GM18526 (cell line): ENCODE measurements at regions not wholly inside any gene's neighbourhood (a gene's known extent, or its start where the extent isn't known, plus 50 kb on each side); places are given as distances from the start of the nearest gene placed in this dataset.

ENCODE experiments used
- POLR2A ChIP-seq: IDR thresholded peaks from 3 replicates; pipeline ENCODE4 v1.6.1; 2011; ENCODE audit not compliant: insufficient read length; ENCODE audit errors: extremely low read depth

DNA sequence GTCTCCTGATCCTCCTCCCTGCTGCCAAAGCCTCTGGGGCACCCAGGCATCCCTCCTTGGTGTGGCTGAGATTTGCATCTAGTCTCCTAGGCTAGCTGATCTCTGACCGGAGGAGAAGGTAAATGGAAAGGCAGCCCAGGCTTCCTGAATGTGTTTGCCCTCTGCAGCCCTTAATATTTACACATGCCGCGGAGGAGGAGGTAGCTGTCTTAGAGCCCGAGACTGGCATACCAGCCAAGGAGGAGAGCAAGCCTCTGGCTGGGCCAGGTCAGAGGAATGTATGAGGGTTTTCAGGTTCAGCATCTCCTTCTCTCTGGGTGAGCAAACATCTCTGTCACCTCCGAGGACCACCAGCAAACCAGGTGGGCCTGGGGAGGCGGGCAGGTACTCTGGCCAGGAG lies 86.0 kb upstream of the GRIK3 start:
- no peak for TF ChIP-seq POLR2A

DNA sequence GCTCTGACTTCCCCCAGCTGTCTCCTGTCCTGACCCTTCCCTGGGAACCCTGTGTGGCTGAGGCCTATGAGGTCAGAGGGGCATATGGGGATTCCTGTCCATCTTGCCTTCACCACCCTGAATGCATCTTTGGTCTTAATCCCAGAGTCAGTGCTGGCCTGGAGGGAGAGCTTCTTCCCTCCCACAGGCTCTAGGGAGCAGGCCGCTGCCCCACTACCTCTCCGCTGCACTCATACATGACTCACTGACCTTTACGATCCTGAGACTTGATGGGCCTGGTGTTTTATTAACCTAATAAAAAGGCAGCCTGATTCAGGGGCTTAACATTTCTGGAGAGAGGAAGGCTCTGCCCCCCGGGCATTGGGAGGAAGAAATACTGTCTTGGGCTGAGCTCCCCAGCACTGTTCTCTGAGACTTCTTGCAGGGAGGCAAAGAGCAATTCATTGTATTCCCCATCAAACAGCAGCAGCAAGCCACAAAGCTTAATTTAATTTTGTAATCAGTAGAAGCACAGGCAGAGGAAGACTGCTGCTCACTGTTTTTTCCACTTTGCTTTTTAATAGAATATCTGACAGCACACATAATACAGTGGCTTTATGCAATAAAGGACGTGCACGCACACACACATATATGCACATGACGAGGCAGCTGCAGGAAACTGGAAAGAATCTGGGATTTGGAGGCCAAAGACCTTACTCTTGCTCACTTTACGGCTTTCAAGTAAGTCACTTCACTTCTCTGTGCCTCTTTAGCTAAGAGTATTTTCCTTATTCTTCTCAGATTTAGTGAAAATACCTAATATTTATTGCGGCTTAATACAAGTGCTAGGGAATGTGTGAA lies 89.2 kb upstream of the GRIK3 start:
- TF ChIP-seq POLR2A, result no peak

DNA sequence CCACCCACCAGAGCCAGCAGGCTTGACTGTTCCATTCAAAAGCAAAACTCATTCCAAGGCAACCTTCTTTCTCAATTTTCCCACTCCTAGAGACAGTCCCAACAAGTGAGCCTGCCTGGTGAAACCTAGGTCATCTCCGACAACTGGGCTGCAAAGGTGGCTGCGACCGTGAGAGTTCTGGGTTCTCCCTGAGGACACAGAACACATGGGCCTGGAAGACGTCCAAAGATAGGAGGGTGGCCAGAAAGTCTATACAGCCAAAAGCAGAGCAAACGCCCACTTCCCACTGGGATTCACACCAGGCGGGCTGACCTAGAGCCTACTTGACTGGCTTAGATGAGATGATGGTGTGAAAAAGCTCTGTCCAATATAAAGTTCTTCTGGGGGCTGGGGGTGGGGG lies 90.2 kb upstream of the GRIK3 start:
- no peak for TF ChIP-seq POLR2A

DNA sequence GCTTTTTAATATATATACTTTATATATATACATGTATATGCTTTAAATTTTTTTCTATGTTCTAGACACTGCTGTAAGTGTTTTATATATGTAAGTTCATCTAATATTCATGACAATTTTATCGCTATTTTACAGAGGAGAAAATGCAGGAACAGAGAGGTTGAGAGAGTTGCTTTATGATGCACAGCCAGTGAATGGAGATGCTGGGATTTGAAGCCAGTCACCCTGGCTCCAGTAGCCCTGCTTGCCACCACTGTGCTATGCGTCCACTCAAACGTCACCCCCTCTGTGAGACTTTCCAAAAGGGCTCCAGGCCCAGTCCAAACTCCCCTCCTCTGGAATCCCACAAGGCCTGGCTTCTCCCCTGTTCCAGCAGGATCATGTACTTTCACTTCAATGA lies 91.0 kb upstream of the GRIK3 start:
- no peak for TF ChIP-seq POLR2A

DNA sequence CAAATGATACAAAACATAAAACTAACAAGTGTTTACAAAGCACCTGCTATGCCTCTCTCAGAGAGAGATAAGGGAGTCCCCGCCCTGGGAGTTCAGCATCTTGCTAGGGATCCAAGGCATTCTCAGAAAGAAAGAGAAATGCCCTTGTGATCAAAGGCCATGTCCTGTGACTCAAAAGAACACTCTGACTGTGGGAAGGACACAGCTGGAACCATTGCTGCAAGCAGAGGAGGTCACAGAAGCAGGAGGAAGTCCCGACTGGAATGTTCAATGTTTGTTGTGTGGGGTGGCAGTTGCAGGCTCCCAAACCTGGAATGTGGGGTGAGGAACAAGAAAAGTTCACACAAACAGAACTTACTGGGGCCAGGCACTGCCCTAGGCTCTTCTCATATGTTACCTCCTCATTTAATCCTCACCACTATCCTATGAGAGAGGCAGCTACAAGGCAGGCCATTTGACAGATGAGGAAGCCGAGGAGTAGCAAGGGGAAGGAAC lies 93.0 kb upstream of the GRIK3 start:
- no peak for TF ChIP-seq POLR2A

DNA sequence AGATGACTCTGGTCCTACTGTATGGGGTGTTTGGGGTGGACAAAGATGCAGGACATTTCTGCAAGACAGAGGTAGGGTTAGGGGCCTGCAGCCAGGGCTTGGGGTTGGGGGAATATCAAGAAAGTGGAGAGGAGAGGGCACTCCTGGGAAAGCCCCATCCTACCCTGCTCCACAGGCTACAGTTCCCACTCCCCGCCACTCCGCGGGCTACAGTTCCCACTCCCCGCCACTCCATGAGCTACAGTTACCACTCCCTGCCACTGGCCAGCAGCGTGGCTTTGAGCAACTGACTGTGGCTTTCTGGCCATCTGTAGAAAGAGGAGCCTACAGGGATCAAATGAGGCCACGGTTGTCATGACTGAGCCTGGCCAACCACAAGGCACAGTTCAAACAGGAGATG lies 93.8 kb upstream of the GRIK3 start:
- TF ChIP-seq POLR2A, result no peak

DNA sequence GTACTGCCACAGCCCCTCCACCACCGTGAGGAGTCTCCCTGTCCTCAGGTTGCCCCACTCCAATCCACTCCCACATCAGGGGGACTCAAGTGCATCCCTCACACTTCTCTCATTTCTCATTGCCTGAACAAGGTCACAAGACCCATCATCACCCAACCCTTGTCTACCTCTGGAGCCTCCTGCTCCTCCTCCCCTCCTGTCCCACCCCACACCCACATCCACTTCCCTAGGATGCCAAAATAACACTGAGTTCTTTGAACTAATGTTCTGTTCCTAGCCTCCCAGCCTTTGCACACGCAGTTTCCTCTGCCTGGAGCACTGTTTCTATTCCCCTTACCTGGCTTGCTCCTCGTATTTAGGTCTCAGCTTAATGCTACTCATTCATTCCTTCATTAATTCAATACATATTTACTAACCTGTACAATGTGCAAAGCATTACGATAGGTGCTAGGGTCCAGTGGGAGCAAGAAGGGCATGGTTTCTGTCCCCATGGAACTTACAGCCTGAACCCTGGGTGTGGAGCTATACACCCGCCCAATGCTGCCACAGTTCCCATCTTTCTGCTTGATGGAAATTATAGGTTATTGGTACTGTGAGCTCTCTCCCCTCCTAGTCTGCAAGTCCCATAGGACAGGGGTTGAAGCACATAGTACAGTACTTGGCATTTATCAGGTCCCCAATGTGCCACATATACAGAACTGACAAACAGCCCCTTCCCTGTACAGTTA lies 96.1 kb upstream of the GRIK3 start:
- TF ChIP-seq POLR2A, result no peak

DNA sequence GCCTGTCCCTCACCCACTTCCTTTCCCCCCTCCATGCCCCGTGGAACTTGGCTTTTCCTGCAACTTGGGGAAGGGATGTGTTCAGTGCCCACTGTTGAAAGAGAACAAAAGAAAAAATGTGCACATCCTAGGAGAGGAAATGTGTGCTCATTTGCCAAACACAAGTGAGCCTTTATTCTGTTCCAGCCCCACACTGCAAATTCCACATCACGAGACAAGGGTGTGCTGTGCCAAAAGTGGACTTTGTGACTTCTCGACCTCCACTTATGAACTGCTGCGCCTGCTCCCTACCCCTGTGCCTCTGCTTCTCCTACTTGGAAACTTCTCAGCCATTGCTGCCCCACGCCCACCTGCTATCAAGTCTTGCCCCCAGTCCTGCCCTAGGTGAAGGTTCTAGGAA lies 97.0 kb upstream of the GRIK3 start:
- no peak for TF ChIP-seq POLR2A

DNA sequence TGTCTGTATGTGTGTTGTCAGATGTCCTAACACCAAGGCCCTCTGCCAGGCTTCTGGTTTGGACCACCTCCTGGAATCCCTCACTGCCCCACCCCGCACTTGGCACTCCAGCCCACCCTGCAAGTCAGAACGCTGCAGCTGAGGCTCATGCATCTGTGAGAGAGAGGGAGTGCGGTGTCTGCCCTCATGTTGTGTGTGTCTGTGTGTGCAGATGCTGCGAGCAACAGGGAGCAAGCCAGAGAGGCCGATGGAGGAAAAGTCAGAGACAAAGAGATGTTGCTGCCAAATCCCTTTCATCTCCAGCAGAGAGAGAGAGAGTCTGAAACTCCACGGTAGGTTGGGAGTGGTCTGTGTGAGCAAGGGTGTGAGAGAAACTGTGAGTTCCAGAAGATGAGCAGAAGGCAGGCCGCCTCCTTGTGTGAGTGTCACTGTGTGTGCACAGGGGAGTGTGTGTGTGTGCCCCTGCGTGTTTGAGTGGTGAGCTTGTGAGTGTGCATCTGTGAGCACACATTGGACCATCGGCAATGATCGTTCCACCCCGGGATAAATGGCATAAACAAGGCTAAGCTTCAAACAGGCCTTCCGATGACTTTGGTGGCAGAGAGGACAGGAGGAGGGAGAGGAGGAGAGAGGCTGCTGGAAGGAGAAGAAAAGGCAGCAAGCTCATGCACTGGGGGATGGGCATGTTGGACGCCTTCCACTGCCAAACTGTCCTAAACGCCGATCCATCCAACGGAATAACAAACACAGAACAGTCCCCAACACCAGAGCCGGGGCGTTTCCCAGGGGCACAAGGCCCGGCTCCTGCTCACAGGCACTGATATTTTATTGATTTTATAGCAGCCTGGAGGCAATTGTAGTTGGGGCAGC lies 99.2 kb upstream of the GRIK3 start:
- TF ChIP-seq POLR2A, result no peak

DNA sequence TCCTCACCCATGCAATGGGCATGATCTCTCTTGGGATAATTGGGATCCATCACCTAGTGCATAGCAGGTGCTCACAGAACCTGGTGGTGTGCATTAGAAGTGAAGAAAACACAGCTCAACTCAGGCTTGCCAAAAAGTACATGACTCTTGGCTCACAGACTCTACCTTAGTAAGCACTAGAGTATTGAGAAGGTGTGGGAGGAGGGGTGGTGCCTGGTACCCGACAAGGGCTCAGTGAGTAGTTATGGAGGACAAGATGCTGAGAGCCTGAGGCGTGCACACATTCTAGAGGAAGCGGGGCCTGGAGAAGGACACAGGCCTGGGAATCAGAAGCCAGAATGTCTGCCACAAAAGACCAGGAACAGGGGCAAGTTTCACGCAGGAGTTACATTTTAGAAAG lies 100.3 kb upstream of the GRIK3 start:
- no peak for TF ChIP-seq POLR2A

DNA sequence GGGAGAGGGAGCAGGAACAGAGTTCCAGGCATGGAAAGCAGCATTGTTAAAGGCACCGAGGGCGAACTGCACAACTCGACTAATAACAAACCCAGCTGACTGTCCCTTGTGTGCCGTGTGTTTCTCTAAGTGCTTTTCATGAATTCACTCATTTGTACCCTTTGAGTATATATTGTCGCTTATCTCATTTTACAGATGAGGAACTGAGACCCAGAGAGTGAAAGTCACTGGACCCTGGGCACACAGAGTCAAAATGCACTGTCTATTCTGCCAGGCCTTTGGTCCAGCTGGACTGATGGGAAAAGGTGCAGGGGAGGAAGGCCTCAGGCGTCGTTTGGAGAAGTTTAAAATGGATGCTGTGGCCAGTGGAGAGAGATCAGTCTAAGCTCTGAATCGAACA lies 100.7 kb upstream of the GRIK3 start:
- no peak for TF ChIP-seq POLR2A

DNA sequence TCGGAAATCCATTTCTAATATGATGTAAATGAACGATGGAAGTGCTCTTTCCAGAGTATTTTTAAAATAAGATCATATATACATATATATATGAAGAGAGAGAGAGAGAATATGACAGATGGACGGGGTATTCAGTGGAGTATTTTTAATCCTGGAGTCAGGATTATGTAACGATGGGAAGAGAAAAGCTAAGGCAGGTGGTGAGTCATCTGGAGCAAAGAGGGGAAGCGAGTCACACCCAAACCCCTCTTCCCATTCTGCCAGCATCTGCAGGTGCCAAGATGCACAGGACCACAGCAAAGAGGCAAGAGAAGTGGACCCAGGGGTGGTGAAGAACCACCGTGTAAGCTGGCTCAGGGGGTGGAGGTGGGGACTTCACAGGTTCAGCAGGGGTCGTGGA lies 102.7 kb upstream of the GRIK3 start:
- no peak for TF ChIP-seq POLR2A

DNA sequence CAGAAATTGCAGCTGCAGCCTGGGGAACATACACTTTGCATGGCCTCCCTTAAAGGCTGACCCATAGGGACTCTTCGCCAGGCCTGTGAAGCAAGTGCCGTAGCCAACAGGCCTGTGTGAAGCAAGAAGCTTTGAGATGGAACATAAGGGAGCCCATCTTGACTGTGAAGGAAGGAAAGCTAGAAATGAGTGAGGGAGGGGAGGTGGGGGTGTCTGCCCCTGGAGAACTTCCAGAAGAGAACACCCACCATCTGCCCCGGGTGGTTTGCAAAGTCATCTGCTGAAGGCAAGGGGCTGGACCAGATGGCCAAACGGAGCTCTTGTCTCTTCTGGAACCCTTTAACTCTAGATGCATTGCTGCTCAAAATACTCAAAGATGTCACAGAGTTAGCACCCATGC lies 103.3 kb upstream of the GRIK3 start:
- TF ChIP-seq POLR2A, result no peak

DNA sequence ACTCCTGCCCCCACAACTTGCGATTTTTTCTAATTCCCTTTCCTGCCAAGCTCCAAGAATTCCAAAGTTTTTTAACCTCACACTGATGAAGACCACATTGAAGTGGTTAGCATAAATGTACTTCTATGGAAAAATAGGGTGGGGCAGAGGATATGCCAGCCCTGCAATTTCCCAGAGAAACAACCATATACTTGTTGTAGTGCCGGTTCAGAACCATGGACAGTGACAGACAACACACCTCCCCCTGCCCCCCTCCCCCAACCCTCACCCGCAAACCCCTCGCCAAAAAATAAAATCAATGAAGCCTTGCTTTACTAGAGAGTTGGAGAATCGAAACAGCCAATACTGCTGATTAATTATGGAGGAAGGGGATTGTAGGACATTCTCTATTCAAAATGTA lies 109.5 kb upstream of the GRIK3 start:
- TF ChIP-seq POLR2A, result no peak

DNA sequence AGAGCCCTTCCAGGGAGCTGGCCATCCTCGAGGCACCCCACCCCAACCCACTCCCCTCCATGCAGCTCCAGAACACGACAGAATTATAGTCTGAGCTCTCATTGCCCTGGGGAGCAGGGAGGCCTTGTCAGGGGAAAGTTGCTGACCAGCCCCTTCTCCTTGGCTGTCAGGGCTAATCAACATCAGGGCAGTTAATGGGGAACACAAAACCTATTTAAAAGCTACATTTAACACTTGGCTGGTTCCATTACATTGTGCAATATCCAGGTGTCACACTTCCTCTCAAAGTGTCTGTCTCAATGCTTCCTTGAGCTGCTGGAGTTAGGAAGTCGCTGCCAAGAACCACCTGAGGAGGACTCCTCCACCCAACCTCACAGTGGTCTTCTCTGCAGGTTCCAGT lies 111.8 kb upstream of the GRIK3 start:
- TF ChIP-seq POLR2A, result no peak
